Skeletal muscle cell (primary cell): ENCODE measurements at regions not wholly inside any gene's neighbourhood (a gene's known extent, or its start where the extent isn't known, plus 50 kb on each side); places are given as distances from the start of the nearest gene placed in this dataset.
"Not testable (repeated sequence)": the region's sequence is repeated elsewhere in the genome, so short reads cannot be mapped to it uniquely, and the experiment has no call there.

Experiments used
- DNase-seq: peaks from one replicate; pipeline ENCODE4 v3.0.0-alpha.2; 2010; ENCODE audit warnings: low read depth
- H3K4me3 ChIP-seq: 2 replicates; pipeline ENCODE4 v1.5.1; 2011; ENCODE audit warnings: low read depth, mild to moderate bottlenecking, control low read depth, low read length, moderate library complexity

DNA sequence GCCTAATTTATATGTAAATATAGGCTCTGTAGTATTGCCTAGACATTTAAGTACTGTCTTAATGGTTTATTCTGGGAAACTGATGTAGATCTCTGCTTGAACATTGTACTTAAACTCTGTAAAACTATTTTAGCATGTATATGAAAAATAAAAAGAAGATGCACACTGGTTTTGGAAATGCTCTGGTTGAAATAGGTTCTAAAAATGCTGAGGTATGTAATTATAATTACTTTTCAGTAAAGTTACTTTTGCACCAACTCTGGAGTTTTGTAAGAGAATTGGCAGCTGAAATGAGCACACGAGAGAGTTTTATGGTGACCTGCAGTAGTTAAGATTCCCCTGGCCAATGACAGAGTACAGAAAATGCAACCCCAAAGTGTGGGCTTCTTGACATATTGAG is 353.9 kb downstream of the ATP23 start:
- DNase-seq, result no peak

DNA sequence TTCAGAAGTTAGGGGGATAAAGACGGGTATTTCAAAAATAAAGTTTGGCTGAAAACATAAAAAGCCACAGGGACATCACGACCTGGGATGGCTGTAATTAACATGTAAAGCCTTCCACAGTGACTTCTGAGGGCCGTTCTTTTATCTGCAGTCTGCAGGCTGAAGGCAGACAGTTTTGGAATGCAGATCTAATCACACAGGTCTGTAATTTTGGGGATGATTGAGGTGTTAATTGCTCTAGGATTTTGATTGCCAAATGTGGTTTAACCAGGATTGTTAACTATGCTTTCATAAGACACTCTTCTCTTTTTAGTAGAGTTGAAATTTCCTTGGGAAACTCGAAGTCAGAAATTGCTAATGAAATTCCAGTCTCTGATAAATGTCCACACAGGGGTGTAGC is 355.5 kb downstream of the ATP23 start:
- DNase-seq, result no peak
- H3K4me3 ChIP-seq, result no peak overlapping the region

More for the DNA sequence above, 353.9 kb downstream of the ATP23 start:
- H3K4me3 ChIP-seq, result no peak overlapping the region

DNA sequence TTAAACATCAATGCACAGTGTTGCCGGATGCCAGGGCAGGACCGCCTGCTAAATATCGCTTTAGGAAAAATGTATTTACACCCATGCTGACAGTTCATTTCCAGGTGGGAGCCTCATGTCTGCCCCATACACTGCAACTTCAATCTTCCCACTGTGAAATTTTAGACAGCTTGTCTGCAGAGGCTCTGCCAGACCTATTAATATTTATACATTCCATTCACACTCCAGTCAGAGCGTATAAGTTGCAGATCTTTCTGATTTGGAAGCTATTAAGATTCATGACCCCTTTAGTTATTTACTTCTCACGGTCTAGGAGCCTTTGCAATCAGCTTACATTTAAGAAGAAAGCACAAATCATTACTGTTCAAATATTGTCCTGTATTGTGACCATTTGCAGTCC is 357.4 kb downstream of the ATP23 start:
- no peak overlapping the region for H3K4me3 ChIP-seq
- DNase-seq, result no peak

DNA sequence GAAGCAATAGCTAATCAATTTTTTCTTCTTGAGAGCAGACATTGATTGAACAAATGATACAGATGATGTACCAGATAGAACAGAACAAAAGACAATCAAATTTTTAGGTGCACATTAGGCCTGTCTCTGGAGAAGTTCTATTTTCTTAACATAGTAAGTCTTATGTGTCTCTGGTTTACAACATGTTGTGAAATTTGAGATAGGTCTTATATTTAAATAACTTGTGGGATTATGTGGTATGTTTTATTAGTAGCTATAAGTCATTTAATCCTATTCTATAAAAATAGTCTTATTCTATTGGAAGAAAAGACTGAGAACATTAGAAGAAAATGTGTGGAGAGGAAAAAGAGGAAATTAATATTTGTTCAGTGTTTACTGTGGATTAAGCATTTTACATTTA is 358.0 kb downstream of the ATP23 start:
- no peak overlapping the region for H3K4me3 ChIP-seq
- DNase-seq, result no peak

GRCh38 chr12:58301038-58301729 is 359.8 kb downstream of the ATP23 start:
- no peak overlapping the region for H3K4me3 ChIP-seq
- no peak for DNase-seq

DNA sequence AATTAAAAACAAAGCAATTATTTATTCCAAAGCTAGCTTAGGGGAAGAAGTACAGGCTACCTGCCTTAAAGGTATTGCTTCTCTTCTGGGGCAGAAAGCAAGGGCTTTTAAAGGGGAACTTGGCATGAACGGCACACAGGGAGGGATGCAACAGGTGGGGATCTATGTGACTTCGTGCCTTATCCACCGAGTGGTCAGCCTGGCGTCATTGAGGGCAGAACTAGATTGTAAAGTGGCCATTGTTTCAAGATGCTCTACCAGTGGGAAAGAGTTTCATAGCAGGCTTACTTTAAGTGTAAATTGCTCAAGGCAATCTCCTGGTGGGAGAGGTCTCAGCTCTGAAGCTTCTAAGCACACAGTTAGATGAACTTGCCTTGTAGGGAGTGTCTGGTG is 360.4 kb downstream of the ATP23 start:
- DNase-seq, result no peak
- H3K4me3 ChIP-seq, result no peak overlapping the region

GRCh38 chr12:58302487-58303011 is 361.2 kb downstream of the ATP23 start:
- H3K4me3 ChIP-seq, result no peak overlapping the region
- no peak for DNase-seq

GRCh38 chr12:58306266-58307000 is 365.1 kb downstream of the ATP23 start:
- DNase-seq, result no peak
- H3K4me3 ChIP-seq, result no peak overlapping the region

DNA sequence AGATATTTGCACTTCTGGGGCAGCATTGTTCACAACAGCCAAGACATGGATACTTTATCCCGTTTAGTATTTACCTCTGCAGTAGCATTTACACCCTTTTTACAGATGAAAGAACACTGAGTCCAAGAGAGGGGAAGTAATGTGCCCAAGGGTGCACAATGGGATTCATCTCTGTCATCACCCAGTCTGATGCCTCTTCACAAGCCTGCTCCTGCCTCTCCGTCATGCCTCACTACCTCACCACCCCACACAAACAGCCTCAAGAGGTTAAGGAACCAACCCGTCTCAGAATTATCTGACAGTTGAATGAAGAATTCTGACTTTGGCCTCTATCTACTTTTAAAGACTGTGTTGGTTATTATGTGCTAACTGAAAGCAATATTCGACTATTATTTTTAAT is 368.4 kb downstream of the ATP23 start:
- no peak for DNase-seq
- H3K4me3 ChIP-seq, result no peak overlapping the region

DNA sequence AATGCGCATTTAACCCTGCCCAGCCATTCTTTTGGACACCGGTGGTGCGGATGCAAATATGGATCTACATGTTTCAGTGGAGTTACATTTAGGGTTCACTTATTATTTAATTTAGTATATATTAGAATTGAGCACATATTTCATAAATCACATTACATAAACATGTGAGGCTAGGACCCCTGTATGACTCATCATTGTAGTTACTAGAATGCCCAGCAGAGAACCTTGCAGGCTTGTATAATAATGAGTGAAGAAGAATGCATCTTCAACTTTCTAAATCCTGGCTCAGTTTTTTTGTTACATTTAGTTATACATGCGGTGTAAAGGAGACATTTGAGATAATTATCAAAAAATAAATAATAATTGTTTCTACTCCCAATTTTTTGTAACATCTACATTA is 369.0 kb downstream of the ATP23 start:
- peak; percentile 32 for DNase-seq
- H3K4me3 ChIP-seq, result no peak overlapping the region

GRCh38 chr12:58310809-58311622 is 369.6 kb downstream of the ATP23 start:
- no peak overlapping the region for H3K4me3 ChIP-seq
- peak; percentile 95 for DNase-seq

DNA sequence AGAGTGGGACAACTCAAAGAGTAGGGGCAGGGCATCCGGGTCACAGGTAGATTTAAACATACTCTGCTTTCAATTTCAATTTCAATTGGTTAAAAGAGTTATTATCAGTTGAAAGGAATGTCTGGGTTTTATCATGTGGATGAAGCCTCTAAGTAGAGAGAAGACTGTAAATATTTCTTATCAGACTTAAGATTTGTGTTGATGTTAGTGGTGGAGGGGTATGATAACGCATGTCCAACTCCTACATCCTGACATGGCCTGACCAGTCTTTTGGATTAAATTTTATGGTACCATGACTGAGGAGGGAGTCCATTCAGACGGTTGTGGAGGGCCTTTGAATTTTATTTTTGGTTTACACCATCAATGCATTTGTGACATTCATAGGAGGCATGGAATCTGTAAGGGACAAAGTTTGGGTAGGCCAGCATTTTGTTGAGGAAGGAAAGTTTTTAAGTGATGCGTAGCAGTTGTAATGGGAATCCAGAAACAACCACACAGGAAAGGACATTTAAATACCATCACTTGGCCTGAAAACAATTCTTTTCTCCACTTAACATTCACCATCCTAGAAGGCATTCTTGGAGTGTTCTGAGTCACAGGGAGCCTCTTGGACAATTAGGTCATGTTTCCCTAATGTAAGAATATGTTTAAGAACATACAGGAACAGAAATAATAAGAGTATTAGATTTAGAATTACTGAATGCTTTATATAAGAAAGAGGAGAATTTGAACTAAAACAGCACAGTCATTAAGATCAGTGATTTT is 371.9 kb downstream of the ATP23 start:
- peak; percentile 80 for DNase-seq
- no peak overlapping the region for H3K4me3 ChIP-seq

DNA sequence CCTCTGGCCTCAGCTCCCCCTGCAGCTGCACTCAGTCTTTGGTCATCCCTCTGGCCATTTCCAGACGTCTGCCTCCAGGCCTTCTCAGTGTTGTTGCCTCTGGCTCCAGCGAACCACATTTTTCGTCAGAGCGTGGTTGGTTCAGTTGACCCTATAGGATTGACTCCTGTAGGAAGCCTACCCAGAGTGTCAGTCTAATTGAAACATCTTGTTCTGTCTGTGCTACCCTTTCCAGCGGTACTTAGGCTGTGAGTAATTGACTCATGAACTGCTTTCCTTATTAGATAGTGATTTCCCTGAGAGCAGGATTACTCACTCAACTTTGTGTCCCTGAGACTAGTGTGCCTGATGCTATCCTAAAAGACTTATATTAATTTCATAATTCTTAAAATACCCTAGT is 373.2 kb downstream of the ATP23 start:
- H3K4me3 ChIP-seq, result no peak overlapping the region
- peak; percentile 83 for DNase-seq

- no peak for DNase-seq
- no peak overlapping the region for H3K4me3 ChIP-seq
These were observed 375.6 kb downstream of the ATP23 start for GRCh38 chr12:58316926-58317325.

DNA sequence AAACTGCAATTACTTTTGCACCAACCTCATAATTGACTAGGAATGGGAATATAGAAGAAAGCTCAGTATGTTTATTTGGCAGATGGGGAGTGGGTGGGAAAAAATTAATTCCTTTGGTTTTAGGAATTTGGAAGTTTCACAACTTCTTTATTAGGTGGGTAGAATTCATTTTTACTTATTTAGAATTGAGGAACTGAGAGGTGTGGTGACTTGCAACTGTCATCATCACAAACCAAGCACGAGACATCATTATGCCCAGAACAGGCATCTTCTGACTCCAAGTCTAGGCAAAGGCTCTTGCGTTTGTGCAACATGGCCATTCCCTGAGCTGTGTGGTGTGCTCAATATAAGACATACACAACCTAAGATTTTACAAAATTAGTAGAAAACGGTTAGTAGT is 380.0 kb downstream of the ATP23 start:
- no peak overlapping the region for H3K4me3 ChIP-seq
- DNase-seq, result no peak

DNA sequence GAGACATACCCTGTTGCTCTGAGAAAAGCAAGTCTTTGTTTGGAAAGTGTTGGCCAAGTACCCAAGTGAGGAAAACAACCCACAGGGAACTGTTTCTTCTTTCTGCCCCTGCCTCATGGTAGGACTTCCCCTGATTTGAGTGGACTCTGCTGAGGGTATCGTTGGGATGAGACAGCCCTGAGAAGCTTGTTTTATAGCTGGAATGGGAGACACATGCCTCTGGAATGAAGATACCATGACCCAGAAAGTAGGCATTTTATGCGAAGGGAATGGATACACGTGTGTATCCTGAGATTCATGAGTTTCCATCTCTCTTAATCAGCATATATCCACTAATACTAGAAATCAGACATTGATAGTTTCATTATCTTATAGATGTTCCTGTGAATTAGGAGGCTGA is 382.3 kb downstream of the ATP23 start:
- H3K4me3 ChIP-seq, result no peak overlapping the region
- DNase-seq, result no peak

DNA sequence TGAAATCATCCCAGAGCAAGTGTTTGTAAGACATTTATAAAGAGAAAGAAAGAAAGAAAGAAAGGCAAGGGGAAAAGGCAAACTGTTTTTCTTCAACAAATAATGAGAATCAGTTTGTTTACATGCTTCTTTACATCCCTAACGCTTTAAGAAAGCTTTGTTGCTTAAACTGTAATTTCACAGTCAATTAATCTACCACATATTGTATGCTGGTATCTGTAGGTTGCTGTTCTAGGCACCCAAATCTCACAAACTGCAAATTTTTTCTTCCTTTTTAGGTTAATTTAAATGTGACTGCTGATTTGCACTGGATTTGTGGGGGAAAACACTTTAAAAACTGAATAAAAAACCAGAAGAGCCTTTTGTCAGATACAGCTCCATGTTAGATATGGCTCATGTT is 384.2 kb downstream of the ATP23 start:
- no peak overlapping the region for H3K4me3 ChIP-seq
- DNase-seq, result no peak

DNA sequence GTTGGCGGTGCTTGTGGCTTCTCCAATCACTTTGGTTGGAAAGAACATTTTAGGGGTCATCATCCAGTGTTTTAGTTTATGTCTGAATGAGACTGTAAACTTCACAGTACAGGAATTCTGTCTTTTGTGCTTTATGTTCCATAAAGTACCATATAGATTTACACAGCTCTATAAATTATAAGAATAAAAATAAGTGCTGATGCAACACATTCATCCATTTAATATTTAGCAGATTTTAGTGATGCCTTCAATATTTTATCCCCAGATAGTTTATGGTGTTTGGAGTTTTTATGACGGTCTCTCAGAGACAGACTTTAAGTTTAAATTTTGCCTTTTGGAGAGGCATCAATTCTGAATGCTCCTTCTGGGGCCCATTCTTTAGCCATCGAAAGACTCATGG is 385.2 kb downstream of the ATP23 start:
- no peak overlapping the region for H3K4me3 ChIP-seq
- DNase-seq, result no peak

- peak; percentile 87 for DNase-seq
- H3K4me3 ChIP-seq, result not testable (repeated sequence)
These were observed 395.3 kb downstream of the ATP23 start for GRCh38 chr12:58336581-58337242.
